ENCODE measurements at regions not wholly inside any gene's neighbourhood (a gene's known extent, or its start where the extent isn't known, plus 50 kb on each side); places are given as distances from the start of the nearest gene placed in this dataset.

GRCh38 chr19:28350037-28350436, 862.9 kb downstream of the UQCRFS1 start:
- ATAC-seq (no peak), DNase-seq (no peak)
- H3K4me1 ChIP-seq, result no peaks in the 10 kb centered on the region
- intact Hi-C loops (cut with DNase I), result no loop called here
- H3K36me3 ChIP-seq (ENCODE audit: insufficient read depth in 1 of 2, low read depth in 1 of 2), result no peaks in the 10 kb centered on the region
- 88 to 91% (median 89%) methylated on average over 4 of the region's 4 CpGs for WGBS, 3 donors
- H3K27ac ChIP-seq, result no peak overlapping the region
- no peaks in the 10 kb centered on the region for H3K9me3 ChIP-seq
- no peaks in the 10 kb centered on the region for H3K27me3 ChIP-seq (ENCODE audit: insufficient read depth in 3 of 3, low read length in 2 of 3)
- H3K4me3 ChIP-seq, result no peak overlapping the region
- TF ChIP-seq CTCF (IDR thresholded peaks at IDR 0.05), result no peak

GRCh38 chr19:28349604-28350003, 863.3 kb downstream of the UQCRFS1 start:
- DNase-seq (no peak), ATAC-seq (no peak)
- Histone ChIP-seq H3K36me3 (ENCODE audit: insufficient read depth in 1 of 2, low read depth in 1 of 2) (no peaks in the 10 kb centered on the region), H3K9me3 (no peaks in the 10 kb centered on the region), H3K4me3 (no peak overlapping the region), H3K27me3 (ENCODE audit: insufficient read depth in 3 of 3, low read length in 2 of 3) (no peaks in the 10 kb centered on the region), H3K4me1 (no peaks in the 10 kb centered on the region), H3K27ac (no peak overlapping the region)
- intact Hi-C loops (cut with DNase I), result no loop called here
- no peak for TF ChIP-seq CTCF (IDR thresholded peaks at IDR 0.05)
- WGBS, 3 donors, result 73 to 85% (median 74%) methylated on average over 2 of the region's 2 CpGs

GRCh38 chr19:28345811-28346210, 867.1 kb downstream of the UQCRFS1 start:
- ATAC-seq, result no peak
- Histone ChIP-seq H3K9me3 (no peaks in the 10 kb centered on the region), H3K4me1 (no peaks in the 10 kb centered on the region), H3K4me3 (no peak overlapping the region), H3K27ac (no peak overlapping the region), H3K27me3 (ENCODE audit: insufficient read depth in 3 of 3, low read length in 2 of 3) (peaks cover 0 to 3% (median 0%) of the 10 kb centered on the region in 3 donors), H3K36me3 (ENCODE audit: insufficient read depth in 1 of 2, low read depth in 1 of 2) (no peaks in the 10 kb centered on the region)
- intact Hi-C loops (cut with DNase I), result no loop called here
- WGBS, 3 donors, result 47 to 53% (median 49%) methylated on average over 3 of the region's 3 CpGs
- DNase-seq, result no peak
- no peak for TF ChIP-seq CTCF (IDR thresholded peaks at IDR 0.05)

- Histone ChIP-seq H3K27me3 (ENCODE audit: insufficient read depth in 3 of 3, low read length in 2 of 3) (peaks cover 0 to 3% (median 0%) of the 10 kb centered on the region in 3 donors), H3K36me3 (ENCODE audit: insufficient read depth in 1 of 2, low read depth in 1 of 2) (no peaks in the 10 kb centered on the region), H3K4me3 (no peak overlapping the region), H3K4me1 (no peaks in the 10 kb centered on the region), H3K9me3 (peaks cover 10% of the 10 kb centered on the region), H3K27ac (no peak overlapping the region)
- TF ChIP-seq CTCF (IDR thresholded peaks at IDR 0.05), result no peak
- ATAC-seq (no peak), DNase-seq (no peak)
- intact Hi-C loops (cut with DNase I), result no loop called here
- 76 to 80% (median 79%) methylated on average over 5 of the region's 5 CpGs for WGBS, 3 donors
Observed at GRCh38 chr19:28341810-28342350, 871.1 kb downstream of the UQCRFS1 start.

GRCh38 chr19:28334419-28334818, 878.5 kb downstream of the UQCRFS1 start:
- Histone ChIP-seq H3K27me3 (ENCODE audit: insufficient read depth in 3 of 3, low read length in 2 of 3) (no peaks in the 10 kb centered on the region), H3K9me3 (peaks cover 6% of the 10 kb centered on the region), H3K27ac (no peak overlapping the region), H3K4me3 (no peak overlapping the region), H3K36me3 (ENCODE audit: insufficient read depth in 1 of 2, low read depth in 1 of 2) (no peaks in the 10 kb centered on the region), H3K4me1 (no peaks in the 10 kb centered on the region)
- no peak for TF ChIP-seq CTCF (IDR thresholded peaks at IDR 0.05)
- ATAC-seq, result no peak
- WGBS, 3 donors, result 61 to 69% (median 63%) methylated on average over 4 of the region's 4 CpGs
- intact Hi-C loops (cut with DNase I), result no loop called here
- no peak for DNase-seq

Measured in psoas muscle (tissue), 7 donors.